HCT116 (cell line): ENCODE measurements at regions not wholly inside any gene's neighbourhood (a gene's known extent, or its start where the extent isn't known, plus 50 kb on each side); places are given as distances from the start of the nearest gene placed in this dataset.

Source experiments
- ATAC-seq: fragments of 200-7000 bp; cut with Tn5 transposase; 2 replicates; pipeline ENCODE4 v1.9.1; 2020; ENCODE audit warnings: mild to moderate bottlenecking, moderate library complexity
- BruUV-seq: library from RNA; stranded (reverse); fragments of 400-500 nt; replicated peaks from 2 replicates; lab custom pipeline; 2021; lab: Mats Ljungman, UMichigan
- CTCF ChIA-PET: fragments of 300-600 bp; sonication (Branson Sonifier 250); formaldehyde crosslinking; loops from one replicate; lab custom pipeline; 2021; ENCODE audit warnings: antibody characterized with exemption; lab: Charles Lee
- POLR2A ChIA-PET: fragments of 300-600, 350-600 bp; sonication (Branson Sonifier 250); formaldehyde crosslinking; loops from one replicate; lab custom pipeline; 2021; ENCODE audit warnings: antibody characterized with exemption; lab: Charles Lee
- RAD21 ChIA-PET, 2 experiments: fragments of 300-600 bp; sonication (Branson Sonifier 250); formaldehyde crosslinking; loops; one replicate each; lab custom pipeline; 2023; ENCODE audit warnings: low total read pairs in 2 of 2; ENCODE audit not compliant: uncharacterized antibody in 2 of 2, unreplicated experiment in 2 of 2, low non-redundant PET in 1 of 2; lab: Charles Lee
- DNase-seq: peaks from one replicate; pipeline ENCODE4 v3.0.0-alpha.2; 2010; ENCODE audit warnings: low read depth, low spot score
- H2AFZ ChIP-seq: fragments of 200-600 bp; shearing (Covaris generic), sonication (generic); 2 replicates; pipeline ENCODE4 v1.6.1; 2017; ENCODE audit warnings: low read depth, mixed run types, mixed read lengths, antibody characterized with exemption, low read length; ENCODE audit not compliant: poor library complexity, severe bottlenecking
- H3K27ac ChIP-seq: 2 replicates; pipeline ENCODE4 v1.5.1; 2012; ENCODE audit warnings: low read depth, low read length
- H3K27me3 ChIP-seq: fragments of 200-600 bp; sonication (generic); 2 replicates; pipeline ENCODE4 v1.6.1; 2016; ENCODE audit warnings: mixed run types, low read length, mixed read lengths; ENCODE audit not compliant: insufficient read depth
- H3K36me3 ChIP-seq, 2 experiments: fragments of 200-500 bp in 1 of 2; fragments of 200-600 bp in 1 of 2; sonication (Bioruptor generic) in 1 of 2; sonication (generic) in 1 of 2; 2 replicates each; pipeline versions ENCODE4 v1.5.1 to v1.6.1; 2014 to 2016; ENCODE audit warnings: low read length in 2 of 2, inconsistent platforms in 1 of 2, mixed read lengths in 1 of 2, mixed run types in 1 of 2; ENCODE audit not compliant: insufficient read depth in 2 of 2, control insufficient read depth in 1 of 2
- H3K4me1 ChIP-seq, 2 experiments: fragments of 200-600 bp in 1 of 2; sonication (generic) in 1 of 2; 2 replicates each; pipeline versions ENCODE4 v1.5.1 to v1.6.1; 2012 to 2017; ENCODE audit warnings: low read length in 2 of 2, inconsistent platforms in 1 of 2, mild to moderate bottlenecking in 1 of 2, mixed read lengths in 1 of 2, mixed run types in 1 of 2, moderate library complexity in 1 of 2; ENCODE audit not compliant: insufficient read depth in 2 of 2, control insufficient read depth in 1 of 2
- H3K4me2 ChIP-seq: fragments of 200-600 bp; sonication (generic); 2 replicates; pipeline ENCODE4 v1.6.1; 2017; ENCODE audit warnings: mixed run types, low read length, mixed read lengths
- H3K4me3 ChIP-seq, 2 experiments: fragments of 200-600 bp in 1 of 2; sonication (generic) in 1 of 2; replicated peaks in 1 of 2; 2 replicates each; pipeline ENCODE4 v1.5.1; 2011 to 2016; ENCODE audit warnings: low read length in 2 of 2, control low read depth in 1 of 2, low read depth in 1 of 2, mild to moderate bottlenecking in 1 of 2, mixed read lengths in 1 of 2, mixed run types in 1 of 2
- H3K79me2 ChIP-seq: fragments of 200-600 bp; sonication (generic); 2 replicates; pipeline ENCODE4 v1.6.1; 2017; ENCODE audit warnings: mild to moderate bottlenecking, mixed run types, low read length, moderate library complexity, mixed read lengths; ENCODE audit not compliant: insufficient read depth
- H3K9ac ChIP-seq: fragments of 200-600 bp; sonication (generic); 2 replicates; pipeline ENCODE4 v1.6.1; 2016; ENCODE audit warnings: low read length, mixed read lengths
- H3K9me2 ChIP-seq: fragments of 200-600 bp; sonication (generic), shearing (Covaris generic); 2 replicates; pipeline ENCODE4 v1.6.1; 2017; ENCODE audit warnings: mixed run types, mild to moderate bottlenecking, moderate library complexity; ENCODE audit not compliant: insufficient read depth
- H3K9me3 ChIP-seq, 2 experiments: fragments of 200-500 bp in 1 of 2; fragments of 200-600 bp in 1 of 2; sonication (Bioruptor generic) in 1 of 2; sonication (generic) in 1 of 2; 2 replicates each; pipeline ENCODE4 v1.6.1; 2014 to 2017; ENCODE audit warnings: low read length in 2 of 2, mixed read lengths in 2 of 2, inconsistent platforms in 1 of 2, low read depth in 1 of 2, mild to moderate bottlenecking in 1 of 2, mixed run types in 1 of 2, moderate library complexity in 1 of 2; ENCODE audit not compliant: control insufficient read depth in 1 of 2, insufficient read depth in 1 of 2
- H4K20me1 ChIP-seq: fragments of 200-600 bp; sonication (generic), shearing (Covaris generic); 2 replicates; pipeline ENCODE4 v1.6.1; 2017; ENCODE audit warnings: mixed run types, mild to moderate bottlenecking, moderate library complexity; ENCODE audit not compliant: insufficient read depth
- CBX3 ChIP-seq: IDR thresholded peaks from 2 replicates; pipeline ENCODE4 v1.6.1; 2012; ENCODE audit warnings: low read depth
- ELF1 ChIP-seq: IDR thresholded peaks from 2 replicates; pipeline ENCODE4 v1.6.1; 2012; ENCODE audit warnings: low read depth, borderline replicate concordance
- EZH2phosphoT487 ChIP-seq: fragments of 200-600 bp; IDR thresholded peaks from 2 replicates; pipeline ENCODE4 v1.6.1; 2018; ENCODE audit warnings: antibody characterized with exemption, borderline replicate concordance
- JUND ChIP-seq: IDR thresholded peaks from 2 replicates; pipeline ENCODE4 v1.6.1; 2012
- POLR2A ChIP-seq: IDR thresholded peaks from 2 replicates; pipeline ENCODE4 v1.7.0; 2011; ENCODE audit warnings: borderline replicate concordance; ENCODE audit not compliant: insufficient read depth, insufficient read length; ENCODE audit errors: extremely low read depth
- POLR2AphosphoS5 ChIP-seq: IDR thresholded peaks from 2 replicates; pipeline ENCODE4 v1.6.1; 2011; ENCODE audit warnings: mild to moderate bottlenecking, low read depth, low read length, moderate library complexity
- REST ChIP-seq: IDR thresholded peaks from 2 replicates; pipeline ENCODE4 v1.6.1; 2012; ENCODE audit warnings: low read depth
- SP1 ChIP-seq: IDR thresholded peaks from 2 replicates; pipeline ENCODE4 v1.6.1; 2012; ENCODE audit warnings: low read depth
- TCF7L2 ChIP-seq: IDR thresholded peaks from 2 replicates; pipeline ENCODE4 v1.7.0; 2011; ENCODE audit warnings: borderline replicate concordance, inconsistent platforms; ENCODE audit not compliant: insufficient read depth, insufficient read length; ENCODE audit errors: extremely low read depth
- ZBTB33 ChIP-seq: IDR thresholded peaks from 2 replicates; pipeline ENCODE4 v1.6.1; 2011; ENCODE audit warnings: mild to moderate bottlenecking, low read length, moderate library complexity; ENCODE audit not compliant: insufficient replicate concordance; ENCODE audit errors: extremely low read depth
- ZNF274 ChIP-seq: fragments of 200-500 bp; sonication (Bioruptor generic); IDR thresholded peaks from 2 replicates; pipeline ENCODE4 v1.6.1; 2014; ENCODE audit warnings: mild to moderate bottlenecking, low read depth, low read length, inconsistent platforms
- intact Hi-C: fragments of 100-400 bp; cut with micrococcal nuclease; formaldehyde crosslinking; loops from 2 replicates; pipeline ENCODE4 v1.10.0; 2022

- no peak for TF ChIP-seq TCF7L2
- no peak for TF ChIP-seq POLR2A
- TF ChIP-seq REST, result no peak
- no peak for TF ChIP-seq ELF1
- TF ChIP-seq POLR2AphosphoS5, result no peak
- no peak for TF ChIP-seq JUND
- no peak for TF ChIP-seq CBX3
- no peak for TF ChIP-seq SP1
- no peak for TF ChIP-seq ZBTB33
- no peak for TF ChIP-seq EZH2phosphoT487
- TF ChIP-seq ZNF274, result no peak
- H3K4me2 ChIP-seq, result no peak overlapping the region
- ATAC-seq (no peak), DNase-seq (no peak)
- no peaks in the 10 kb centered on the region for H4K20me1 ChIP-seq
- H3K9me3 ChIP-seq, result no peaks in the 10 kb centered on the region
- intact Hi-C loops, result no loop called here
- no peak overlapping the region for H3K27ac ChIP-seq
- BruUV-seq, result no TSS peak
- no peaks in the 10 kb centered on the region for H3K9me2 ChIP-seq
- RAD21 ChIA-PET, result no interaction called here
- no peak overlapping the region for H3K4me3 ChIP-seq
- H2AFZ ChIP-seq, result no peak overlapping the region
- POLR2A ChIA-PET, result no interaction called here
- CTCF ChIA-PET, result no interaction called here
- no peaks in the 10 kb centered on the region for H3K27me3 ChIP-seq
- no peaks in the 10 kb centered on the region for H3K79me2 ChIP-seq
- no peak overlapping the region for H3K9ac ChIP-seq
- H3K4me1 ChIP-seq, result no peaks in the 10 kb centered on the region
- H3K36me3 ChIP-seq, result no peaks in the 10 kb centered on the region
Observed at GRCh38 chr7:36071605-36072004, 81.4 kb upstream of the EEPD1 start.
